Mucosa of descending colon (tissue), 3 donors: ENCODE measurements at regions not wholly inside any gene's neighbourhood (a gene's known extent, or its start where the extent isn't known, plus 50 kb on each side); places are given as distances from the start of the nearest gene placed in this dataset.

Experiments
- ATAC-seq: fragments of 200-7000 bp; cut with Tn5 transposase; one replicate; pipeline ENCODE4 v1.9.1; 2020; ENCODE audit warnings: mild to moderate bottlenecking, moderate library complexity
- DNase-seq, 3 donors: peaks; one replicate each; pipeline ENCODE4 v3.0.0-alpha.2; 2020
- H3K36me3 ChIP-seq: fragments of 200-600 bp; one replicate; pipeline ENCODE4 v1.8.0; 2021; ENCODE audit warnings: low read depth, mild to moderate bottlenecking
- H3K4me1 ChIP-seq: fragments of 200-600 bp; one replicate; pipeline ENCODE4 v1.8.0; 2021; ENCODE audit warnings: low read depth, mild to moderate bottlenecking
- H3K4me3 ChIP-seq: fragments of 200-600 bp; one replicate; pipeline ENCODE4 v1.8.0; 2021; ENCODE audit warnings: mild to moderate bottlenecking
- H3K9me3 ChIP-seq: fragments of 200-600 bp; one replicate; pipeline ENCODE4 v1.8.0; 2021; ENCODE audit warnings: mild to moderate bottlenecking
- CTCF ChIP-seq: fragments of 200-600 bp; IDR thresholded peaks from one replicate; pipeline ENCODE4 v1.8.0; 2022; ENCODE audit warnings: antibody characterized with exemption, mild to moderate bottlenecking
- intact Hi-C, 2 donors: fragments of 100-400 bp; cut with DNase I in 1 of 2; cut with micrococcal nuclease in 1 of 2; formaldehyde crosslinking; loops; one replicate each; pipeline versions ENCODE4 v1.11.0 to v1.11.1; 2022; cut with DNase I, micrococcal nuclease
- donor health status: DM: no; HTN: no; CAD: no; lungs with moderate emphysema.
- donor health status: DM: no; HTN: no; CAD: no.
- donor health status: DM: no; HTN: yes; CAD: no.

GRCh38 chr6:113315165-113315564, 542.0 kb upstream of the MARCKS start:
- Histone ChIP-seq H3K9me3 (no peaks in the 10 kb centered on the region), H3K4me1 (no peaks in the 10 kb centered on the region), H3K4me3 (no peak overlapping the region), H3K36me3 (no peaks in the 10 kb centered on the region)
- no peak for ATAC-seq
- TF ChIP-seq CTCF, result no peak
- intact Hi-C loops, result no loop called here
- no peak for DNase-seq

DNA sequence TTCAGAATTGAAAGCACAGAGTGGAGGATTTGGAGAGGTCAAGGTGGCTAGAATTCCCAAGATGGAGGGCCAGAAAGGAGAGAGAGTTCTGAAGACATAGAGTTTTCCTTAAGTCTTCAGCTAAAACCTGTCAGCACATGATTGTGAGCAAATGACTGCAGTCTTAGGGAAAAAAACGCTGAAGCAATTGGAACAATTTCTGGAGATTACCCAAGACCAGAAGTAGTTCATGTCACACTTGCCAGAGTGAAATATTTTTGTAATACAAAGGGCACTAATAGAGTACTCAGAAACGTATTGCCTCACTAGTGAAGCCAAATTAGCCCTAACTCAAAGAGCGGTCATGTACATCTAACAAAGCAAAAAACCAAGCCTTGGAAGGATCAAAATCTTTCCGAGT, 541.3 kb upstream of the MARCKS start:
- no peak for TF ChIP-seq CTCF
- ATAC-seq (no peak), DNase-seq (no peak)
- intact Hi-C loops, result no loop called here
- Histone ChIP-seq H3K9me3 (no peaks in the 10 kb centered on the region), H3K4me3 (no peak overlapping the region), H3K36me3 (no peaks in the 10 kb centered on the region), H3K4me1 (no peaks in the 10 kb centered on the region)

DNA sequence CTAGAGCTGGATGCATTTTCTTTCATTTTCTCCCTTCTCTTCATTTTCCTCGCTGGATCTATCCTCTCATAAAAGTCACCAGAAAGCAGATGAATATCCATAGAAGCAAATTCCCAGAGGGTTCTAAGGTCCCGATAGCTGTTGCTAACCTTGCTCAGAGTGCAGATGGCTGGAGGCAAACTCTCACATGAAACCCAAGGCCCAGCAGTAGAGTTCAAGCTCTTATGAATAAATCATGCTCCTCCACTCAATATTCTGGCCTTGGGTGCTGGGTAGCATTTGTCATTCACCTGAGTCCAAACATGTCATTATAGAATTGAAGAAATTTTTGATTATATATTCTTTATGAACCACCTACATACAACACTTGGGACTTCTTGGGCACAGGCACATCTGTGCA, 539.7 kb upstream of the MARCKS start:
- H3K4me1 ChIP-seq, result no peaks in the 10 kb centered on the region
- no peak for TF ChIP-seq CTCF
- intact Hi-C loops, result no loop called here
- no peaks in the 10 kb centered on the region for H3K9me3 ChIP-seq
- no peak overlapping the region for H3K4me3 ChIP-seq
- DNase-seq (no peak), ATAC-seq (no peak)
- no peaks in the 10 kb centered on the region for H3K36me3 ChIP-seq

DNA sequence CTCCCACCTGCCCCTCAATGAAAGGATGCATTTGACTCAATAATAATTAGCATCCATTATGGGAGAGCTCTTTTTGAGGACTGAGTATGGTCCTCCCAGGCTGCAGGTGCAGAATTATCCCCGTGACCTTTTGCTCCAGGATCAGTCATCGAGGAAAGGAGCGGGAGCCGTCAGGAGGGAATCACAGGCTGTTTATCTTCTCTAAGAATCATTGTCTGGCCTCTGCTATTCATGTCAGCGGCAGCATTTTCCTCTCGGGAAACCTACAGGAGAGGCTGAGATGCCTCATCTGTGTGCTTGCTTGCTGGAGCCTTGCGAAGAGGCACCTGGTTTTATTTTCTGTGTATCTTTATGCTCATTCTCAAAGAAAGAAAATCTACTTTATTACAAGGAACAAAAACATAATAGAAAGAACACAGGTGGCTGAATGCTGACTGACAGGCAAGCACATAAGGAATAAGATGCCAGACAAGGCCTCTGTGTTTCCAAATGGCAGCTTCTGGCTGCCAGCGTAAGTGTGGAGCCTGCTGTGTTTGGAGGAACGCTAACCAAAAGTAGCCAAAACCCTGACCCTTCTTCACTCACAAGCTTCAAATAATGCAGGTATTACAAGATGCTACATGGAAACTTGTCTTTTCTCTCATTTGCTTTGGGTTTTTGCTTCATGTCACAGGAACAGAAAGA, 539.1 kb upstream of the MARCKS start:
- Histone ChIP-seq H3K9me3 (no peaks in the 10 kb centered on the region), H3K4me1 (no peaks in the 10 kb centered on the region), H3K4me3 (no peak overlapping the region), H3K36me3 (no peaks in the 10 kb centered on the region)
- no peak for ATAC-seq
- intact Hi-C loops, result no loop called here
- no peak for TF ChIP-seq CTCF
- no peak for DNase-seq

DNA sequence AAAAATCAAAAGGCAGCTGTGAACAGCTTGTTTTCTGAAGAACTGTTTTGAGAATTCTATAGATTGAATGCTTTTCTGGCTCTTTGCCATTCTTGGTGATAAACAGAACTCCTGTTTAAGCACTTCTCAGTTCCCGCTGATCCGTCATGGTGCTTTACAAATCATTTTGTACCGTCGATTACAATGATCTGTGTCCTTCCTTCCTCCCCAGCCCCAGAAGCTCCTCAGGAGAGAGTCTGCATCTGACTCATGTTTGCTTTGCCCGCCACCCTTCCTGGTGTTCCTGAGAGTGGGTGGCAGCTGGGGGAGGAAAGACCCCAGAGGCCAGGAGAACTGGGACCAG, 538.6 kb upstream of the MARCKS start:
- Histone ChIP-seq H3K9me3 (no peaks in the 10 kb centered on the region), H3K4me3 (no peak overlapping the region), H3K36me3 (no peaks in the 10 kb centered on the region), H3K4me1 (no peaks in the 10 kb centered on the region)
- DNase-seq (no peak), ATAC-seq (no peak)
- intact Hi-C loops, result no loop called here
- no peak for TF ChIP-seq CTCF

DNA sequence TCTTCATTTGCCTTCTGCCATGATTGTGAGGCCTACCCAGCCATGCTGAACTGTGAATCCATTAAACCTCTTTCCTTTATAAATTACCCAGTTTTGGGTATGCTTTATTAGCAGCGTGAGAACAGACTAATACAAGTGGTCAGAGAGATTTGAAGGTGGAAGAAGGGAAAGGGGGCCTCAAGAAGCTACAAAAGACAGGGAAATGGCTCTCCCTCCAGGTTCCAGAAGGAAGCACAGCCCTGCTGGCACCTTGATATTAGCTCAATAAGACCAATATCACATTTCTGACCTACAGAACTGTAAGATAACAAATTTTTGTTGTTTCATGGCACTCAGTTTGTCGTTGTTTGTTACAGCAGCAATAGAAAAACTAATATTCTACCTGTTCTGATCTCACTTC, 536.5 kb upstream of the MARCKS start:
- ATAC-seq (no peak), DNase-seq (no peak)

More for the DNA sequence above, 536.5 kb upstream of the MARCKS start:
- no peak for TF ChIP-seq CTCF
- H3K4me3 ChIP-seq, result no peak overlapping the region
- H3K36me3 ChIP-seq, result no peaks in the 10 kb centered on the region
- intact Hi-C loops, result no loop called here
- H3K4me1 ChIP-seq, result no peaks in the 10 kb centered on the region
- no peaks in the 10 kb centered on the region for H3K9me3 ChIP-seq
